WTC11 (cell line): ENCODE measurements at regions not wholly inside any gene's neighbourhood (a gene's known extent, or its start where the extent isn't known, plus 50 kb on each side); places are given as distances from the start of the nearest gene placed in this dataset.

Source experiments
- ATAC-seq: fragments of 200-7000 bp; cut with Tn5 transposase; 2 replicates; pipeline ENCODE4 v1.10.0; 2021; ENCODE audit warnings: mild to moderate bottlenecking, moderate library complexity
- CTCF ChIA-PET: fragments of 300-600 bp; sonication (Branson Sonifier 250); formaldehyde crosslinking; loops from one replicate; lab custom pipeline; 2021; ENCODE audit warnings: antibody characterized with exemption; lab: Charles Lee
- POLR2A ChIA-PET: fragments of 350-600 bp; sonication (Branson Sonifier 250); formaldehyde crosslinking; loops from one replicate; lab custom pipeline; 2021; ENCODE audit warnings: antibody characterized with exemption; lab: Charles Lee
- DNase-seq: peaks from one replicate; pipeline ENCODE4 v3.0.0; 2021; ENCODE audit warnings: low spot score
- H3K27ac Mint-ChIP-seq: 2 replicates; pipeline ENCODE4 v1.8.0; 2021; ENCODE audit warnings: mixed read lengths
- H3K27me3 Mint-ChIP-seq: 2 replicates; pipeline ENCODE4 v1.8.0; 2021; ENCODE audit warnings: low read depth, mild to moderate bottlenecking, moderate library complexity, mixed read lengths
- H3K36me3 Mint-ChIP-seq: 2 replicates; pipeline ENCODE4 v1.8.0; 2021; ENCODE audit warnings: mixed read lengths
- H3K4me1 Mint-ChIP-seq: 2 replicates; pipeline ENCODE4 v1.8.0; 2022; ENCODE audit warnings: mixed read lengths
- H3K4me3 Mint-ChIP-seq: 2 replicates; pipeline ENCODE4 v1.8.0; 2021; ENCODE audit warnings: mild to moderate bottlenecking, moderate library complexity, mixed read lengths
- H3K9me3 Mint-ChIP-seq: 2 replicates; pipeline ENCODE4 v1.8.0; 2021; ENCODE audit warnings: mixed read lengths
- ATF3 ChIP-seq: sonication (generic); formaldehyde crosslinking; conservative IDR thresholded peaks from 2 replicates; pipeline ENCODE4 v1.8.1; 2022; ENCODE audit warnings: mild to moderate bottlenecking, missing genetic modification reagents
- CREB1 ChIP-seq: sonication (generic); formaldehyde crosslinking; IDR thresholded peaks from 2 replicates; pipeline ENCODE4 v1.8.0; 2023; ENCODE audit warnings: mild to moderate bottlenecking, missing genetic modification reagents
- CREM ChIP-seq: sonication (generic); formaldehyde crosslinking; IDR thresholded peaks from 2 replicates; pipeline ENCODE4 v1.8.1; 2022; ENCODE audit warnings: mild to moderate bottlenecking, missing genetic modification reagents, moderate library complexity
- E2F1 ChIP-seq: sonication (generic); formaldehyde crosslinking; IDR thresholded peaks from 2 replicates; pipeline ENCODE4 v1.8.0; 2022; ENCODE audit warnings: mild to moderate bottlenecking, missing genetic modification reagents
- EMX1 ChIP-seq: fragments of 250-450 bp; sonication (Bioruptor Pico); IDR thresholded peaks from 2 replicates; pipeline ENCODE4 v1.8.0; 2021; ENCODE audit warnings: mild to moderate bottlenecking
- JAZF1 ChIP-seq: fragments of 250-450 bp; sonication (Bioruptor Pico); IDR thresholded peaks from 2 replicates; pipeline ENCODE4 v1.9.0; 2021; ENCODE audit warnings: moderate library complexity, mild to moderate bottlenecking, inconsistent platforms
- KAT7 ChIP-seq: sonication (generic); formaldehyde crosslinking; IDR thresholded peaks from 2 replicates; pipeline ENCODE4 v1.8.1; 2023; ENCODE audit warnings: missing genetic modification reagents, mild to moderate bottlenecking, borderline replicate concordance
- MAX ChIP-seq: sonication (generic); formaldehyde crosslinking; IDR thresholded peaks from 2 replicates; pipeline ENCODE4 v1.8.0; 2022; ENCODE audit warnings: mild to moderate bottlenecking, missing genetic modification reagents
- NFATC4 ChIP-seq: fragments of 250-450 bp; sonication (Bioruptor Pico); IDR thresholded peaks from 2 replicates; pipeline ENCODE4 v1.9.0; 2021; ENCODE audit warnings: mild to moderate bottlenecking
- NFE2L1 ChIP-seq: sonication (generic); formaldehyde crosslinking; IDR thresholded peaks from 2 replicates; pipeline ENCODE4 v1.8.1; 2023; ENCODE audit warnings: missing genetic modification reagents
- PREB ChIP-seq: sonication (generic); formaldehyde crosslinking; IDR thresholded peaks from 2 replicates; pipeline ENCODE4 v1.8.1; 2022; ENCODE audit warnings: mild to moderate bottlenecking, missing genetic modification reagents, moderate library complexity, borderline replicate concordance
- PRRX2 ChIP-seq: fragments of 250-450 bp; sonication (Bioruptor Pico); IDR thresholded peaks from 2 replicates; pipeline ENCODE4 v1.8.0; 2021; ENCODE audit warnings: mild to moderate bottlenecking
- SOX15 ChIP-seq: fragments of 250-450 bp; sonication (Bioruptor Pico); IDR thresholded peaks from 2 replicates; pipeline ENCODE4 v1.9.0; 2021; ENCODE audit warnings: mild to moderate bottlenecking
- TEAD1 ChIP-seq: sonication (generic); formaldehyde crosslinking; IDR thresholded peaks from 2 replicates; pipeline ENCODE4 v1.8.0; 2022; ENCODE audit warnings: mild to moderate bottlenecking, missing genetic modification reagents
- TP53 ChIP-seq: sonication (generic); formaldehyde crosslinking; IDR thresholded peaks from 2 replicates; pipeline ENCODE4 v1.8.1; 2023; ENCODE audit warnings: mild to moderate bottlenecking, missing genetic modification reagents
- USF1 ChIP-seq: sonication (generic); formaldehyde crosslinking; IDR thresholded peaks from 2 replicates; pipeline ENCODE4 v1.8.0; 2022; ENCODE audit warnings: mild to moderate bottlenecking, missing genetic modification reagents
- ZBTB21 ChIP-seq: sonication (generic); formaldehyde crosslinking; IDR thresholded peaks from 2 replicates; pipeline ENCODE4 v1.8.1; 2023; ENCODE audit warnings: mild to moderate bottlenecking, missing genetic modification reagents, borderline replicate concordance
- ZNF138 ChIP-seq: sonication (generic); formaldehyde crosslinking; conservative IDR thresholded peaks from 2 replicates; pipeline ENCODE4 v1.8.1; 2022; ENCODE audit warnings: mild to moderate bottlenecking, moderate library complexity, missing genetic modification reagents
- ZNF232 ChIP-seq: sonication (generic); formaldehyde crosslinking; IDR thresholded peaks from 2 replicates; pipeline ENCODE4 v1.8.0; 2022; ENCODE audit warnings: mild to moderate bottlenecking, missing genetic modification reagents
- ZNF281 ChIP-seq: sonication (generic); formaldehyde crosslinking; IDR thresholded peaks from 2 replicates; pipeline ENCODE4 v1.8.0; 2023; ENCODE audit warnings: mild to moderate bottlenecking, missing genetic modification reagents
- ZNF317 ChIP-seq: sonication (generic); formaldehyde crosslinking; IDR thresholded peaks from 2 replicates; pipeline ENCODE4 v1.8.1; 2023; ENCODE audit warnings: low read depth, mild to moderate bottlenecking, moderate library complexity, missing genetic modification reagents, borderline replicate concordance
- ZNF396 ChIP-seq: fragments of 250-450 bp; sonication (Bioruptor Pico); IDR thresholded peaks from 2 replicates; pipeline ENCODE4 v1.8.0; 2021; ENCODE audit warnings: mild to moderate bottlenecking, moderate library complexity, borderline replicate concordance
- ZNF423 ChIP-seq: fragments of 250-450 bp; sonication (Bioruptor Pico); IDR thresholded peaks from 2 replicates; pipeline ENCODE4 v2.1.2; 2022; ENCODE audit warnings: mild to moderate bottlenecking, moderate library complexity
- ZNF532 ChIP-seq: fragments of 250-450 bp; sonication (Bioruptor Pico); IDR thresholded peaks from 2 replicates; pipeline ENCODE4 v1.9.0; 2021; ENCODE audit warnings: mild to moderate bottlenecking, borderline replicate concordance

GRCh38 chr3:105162448-105162847 lies 204.3 kb upstream of the ALCAM start:
- TF ChIP-seq PREB (no peak), MAX (no peak), USF1 (CRISPR knock-in tag) (no peak), ZNF423 (CRISPR knock-in tag) (no peak), JAZF1 (no peak), KAT7 (CRISPR knock-in tag) (no peak), CREB1 (CRISPR knock-in tag) (no peak), TEAD1 (CRISPR knock-in tag) (no peak), NFE2L1 (CRISPR knock-in tag) (no peak), ZNF138 (no peak), TP53 (CRISPR knock-in tag) (no peak), SOX15 (CRISPR knock-in tag) (no peak), NFATC4 (no peak), E2F1 (no peak), ATF3 (CRISPR knock-in tag) (no peak), ZNF281 (CRISPR knock-in tag) (no peak), EMX1 (CRISPR knock-in tag) (no peak), ZNF232 (CRISPR knock-in tag) (no peak), ZNF317 (CRISPR knock-in tag) (no peak)
- Mint-ChIP-seq H3K4me1 (peaks cover 23% of the 10 kb centered on the region), H3K9me3 (0 out of 2 replicates have a peak, but pooled peaks cover 9% of the 10 kb centered on the region), H3K27me3 (no peaks in the 10 kb centered on the region), H3K27ac (no peak overlapping the region), H3K4me3 (no peak overlapping the region), H3K36me3 (no peaks in the 10 kb centered on the region)
- CTCF ChIA-PET, result no interaction called here
- ATAC-seq, result no peak
- POLR2A ChIA-PET, result no interaction called here
- DNase-seq, result no peak

GRCh38 chr3:105166893-105167292 lies 199.8 kb upstream of the ALCAM start:
- ATAC-seq, result no peak
- no peak overlapping the region for H3K27ac Mint-ChIP-seq
- TF ChIP-seq PRRX2 (CRISPR knock-in tag), result no peak
- no peak for TF ChIP-seq SOX15 (CRISPR knock-in tag)
- TF ChIP-seq CREM (CRISPR knock-in tag), result no peak
- TF ChIP-seq ATF3 (CRISPR knock-in tag), result no peak
- no peak for TF ChIP-seq ZBTB21 (CRISPR knock-in tag)
- no peak for TF ChIP-seq ZNF317 (CRISPR knock-in tag)
- no peak for TF ChIP-seq ZNF532 (CRISPR knock-in tag)
- no peak for TF ChIP-seq ZNF396 (CRISPR knock-in tag)
- TF ChIP-seq, all 79 proteins: peak for 0
- no peaks in the 10 kb centered on the region for H3K9me3 Mint-ChIP-seq
- H3K36me3 Mint-ChIP-seq, result no peaks in the 10 kb centered on the region
- ChIA-PET CTCF (no interaction called here), POLR2A (no interaction called here)
- no peak for DNase-seq
- no peaks in the 10 kb centered on the region for H3K27me3 Mint-ChIP-seq
- peaks cover 6% of the 10 kb centered on the region; the same call in 1 of the 2 replicates for H3K4me1 Mint-ChIP-seq
- H3K4me3 Mint-ChIP-seq, result no peak overlapping the region
